IMR-90 (cell line): ENCODE measurements at regions not wholly inside any gene's neighbourhood (a gene's known extent, or its start where the extent isn't known, plus 50 kb on each side); places are given as distances from the start of the nearest gene placed in this dataset.

ENCODE experiments used
- ATAC-seq: fragments of 200-7000 bp; cut with Tn5 transposase; 2 replicates; pipeline ENCODE4 v1.9.1; 2020; ENCODE audit warnings: low read depth, mild to moderate bottlenecking, moderate library complexity
- BruUV-seq: library from RNA; stranded (reverse); fragments of 400-500 nt; replicated peaks from 2 replicates; lab custom pipeline; 2021; lab: Mats Ljungman, UMichigan
- CTCF ChIA-PET: fragments of 300-600 bp; formaldehyde crosslinking; extraction: SDS; loops from one replicate; lab custom pipeline; 2021; ENCODE audit warnings: antibody characterized with exemption; lab: Yijun Ruan, JAX
- POLR2A ChIA-PET: fragments of 300-600 bp; sonication (Branson Sonifier 250); formaldehyde crosslinking; loops from one replicate; lab custom pipeline; 2022; ENCODE audit warnings: antibody characterized with exemption; ENCODE audit not compliant: unreplicated experiment; lab: Charles Lee
- DNase-seq: peaks from one replicate; pipeline ENCODE4 v3.0.0; 2013
- H2AFZ ChIP-seq: replicated peaks from 2 replicates; pipeline ENCODE3; 2013; ENCODE audit warnings: low read length, mild to moderate bottlenecking; ENCODE audit not compliant: poor library complexity
- H2AK5ac ChIP-seq: 2 replicates; pipeline ENCODE4 v1.6.1; 2013; ENCODE audit warnings: low read depth, low read length, inconsistent platforms
- H2AK9ac ChIP-seq: replicated peaks from 2 replicates; pipeline ENCODE3; 2013; ENCODE audit warnings: mild to moderate bottlenecking, low read depth, low read length, moderate library complexity; ENCODE audit not compliant: poor library complexity
- H2BK120ac ChIP-seq: 2 replicates; pipeline ENCODE4 v1.6.1; 2013; ENCODE audit warnings: low read depth, low read length, inconsistent platforms
- H2BK15ac ChIP-seq: 3 replicates; pipeline ENCODE4 v1.6.1; 2013; ENCODE audit warnings: low read depth, low read length, inconsistent platforms
- H2BK20ac ChIP-seq: 2 replicates; pipeline ENCODE4 v1.6.1; 2013; ENCODE audit warnings: low read depth, mild to moderate bottlenecking, inconsistent platforms, low read length, moderate library complexity
- H2BK5ac ChIP-seq: 2 replicates; pipeline ENCODE4 v1.6.1; 2013; ENCODE audit warnings: mild to moderate bottlenecking, low read depth, low read length, inconsistent platforms; ENCODE audit not compliant: poor library complexity, severe bottlenecking
- H3K14ac ChIP-seq: replicated peaks from 2 replicates; pipeline ENCODE4 v1.6.1; 2013; ENCODE audit warnings: low read depth, low read length, inconsistent platforms
- H3K18ac ChIP-seq: 2 replicates; pipeline ENCODE4 v1.6.1; 2013; ENCODE audit warnings: low read depth, low read length, control low read depth
- H3K23ac ChIP-seq: 2 replicates; pipeline ENCODE4 v1.6.1; 2013; ENCODE audit warnings: low read depth, low read length, inconsistent platforms
- H3K27ac ChIP-seq: 2 replicates; pipeline ENCODE4 v1.5.1; 2013; ENCODE audit warnings: mild to moderate bottlenecking, control low read depth, low read length; ENCODE audit not compliant: insufficient read depth
- H3K27me3 ChIP-seq: 2 replicates; pipeline ENCODE4 v1.6.1; 2013; ENCODE audit warnings: low read length; ENCODE audit not compliant: control insufficient read depth, insufficient read depth
- H3K36me3 ChIP-seq: 2 replicates; pipeline ENCODE4 v1.6.1; 2013; ENCODE audit warnings: low read length, mixed read lengths; ENCODE audit not compliant: control insufficient read depth, insufficient read depth
- H3K4ac ChIP-seq: 2 replicates; pipeline ENCODE4 v1.6.1; 2013; ENCODE audit warnings: low read depth, low read length, inconsistent platforms
- H3K4me1 ChIP-seq: 2 replicates; pipeline ENCODE4 v1.6.1; 2013; ENCODE audit warnings: low read length, mixed read lengths; ENCODE audit not compliant: control insufficient read depth, insufficient read depth
- H3K4me2 ChIP-seq: 2 replicates; pipeline ENCODE4 v1.6.1; 2013; ENCODE audit warnings: low read depth, mild to moderate bottlenecking, control low read depth, low read length, moderate library complexity
- H3K4me3 ChIP-seq: 2 replicates; pipeline ENCODE4 v1.5.1; 2013; ENCODE audit warnings: low read depth, mild to moderate bottlenecking, control low read depth, low read length, moderate library complexity; ENCODE audit not compliant: insufficient read depth
- H3K56ac ChIP-seq: 2 replicates; pipeline ENCODE4 v1.6.1; 2013; ENCODE audit warnings: low read length, inconsistent platforms; ENCODE audit not compliant: insufficient read depth; ENCODE audit errors: extremely low read depth
- H3K79me1 ChIP-seq, 2 experiments: 2 replicates each; pipeline ENCODE4 v1.6.1; 2013; ENCODE audit warnings: low read length in 2 of 2, inconsistent platforms in 1 of 2, low read depth in 1 of 2
- H3K9ac ChIP-seq: 2 replicates; pipeline ENCODE4 v1.6.1; 2013; ENCODE audit warnings: low read depth, low read length, control low read depth
- H3K9me1 ChIP-seq: 2 replicates; pipeline ENCODE4 v1.6.1; 2013; ENCODE audit warnings: low read length, inconsistent platforms; ENCODE audit not compliant: insufficient read depth
- H3K9me3 ChIP-seq: 2 replicates; pipeline ENCODE4 v1.6.1; 2013; ENCODE audit warnings: low read length; ENCODE audit not compliant: control insufficient read depth, insufficient read depth
- H4K20me1 ChIP-seq: 2 replicates; pipeline ENCODE4 v1.6.1; 2013; ENCODE audit warnings: low read length, inconsistent platforms; ENCODE audit not compliant: insufficient read depth
- H4K5ac ChIP-seq: 2 replicates; pipeline ENCODE4 v1.6.1; 2013; ENCODE audit warnings: mild to moderate bottlenecking, low read depth, low read length, control low read depth
- H4K8ac ChIP-seq, 2 experiments: 2 replicates each; pipeline ENCODE4 v1.6.1; 2013; ENCODE audit warnings: low read depth in 2 of 2, low read length in 2 of 2, control low read depth in 1 of 2, inconsistent platforms in 1 of 2
- H4K91ac ChIP-seq: 2 replicates; pipeline ENCODE4 v1.6.1; 2013; ENCODE audit warnings: low read depth, low read length, inconsistent platforms; ENCODE audit not compliant: insufficient read depth
- BHLHE40 ChIP-seq: fragments of 150-350 bp; IDR thresholded peaks from 2 replicates; pipeline ENCODE4 v1.6.1; 2016; ENCODE audit warnings: mild to moderate bottlenecking, low read depth, low read length
- CEBPB ChIP-seq: IDR thresholded peaks from 2 replicates; pipeline ENCODE4 v1.6.1; 2012; ENCODE audit warnings: low read depth, low read length, improper control_type of control experiment
- CHD1 ChIP-seq: IDR thresholded peaks from 2 replicates; pipeline ENCODE4 v1.6.1; 2012; ENCODE audit warnings: low read depth, low read length, improper control_type of control experiment
- FOS ChIP-seq: fragments of 150-350 bp; IDR thresholded peaks from 2 replicates; pipeline ENCODE4 v1.6.1; 2016; ENCODE audit warnings: low read depth, low read length
- MAFK ChIP-seq: IDR thresholded peaks from 2 replicates; pipeline ENCODE4 v1.6.1; 2012; ENCODE audit warnings: low read depth, low read length, improper control_type of control experiment
- NFE2L2 ChIP-seq: fragments of 150-350 bp; IDR thresholded peaks from 2 replicates; pipeline ENCODE4 v1.6.1; 2016; ENCODE audit warnings: low read depth, mild to moderate bottlenecking, low read length
- RCOR1 ChIP-seq: IDR thresholded peaks from 2 replicates; pipeline ENCODE4 v1.6.1; 2012; ENCODE audit warnings: mild to moderate bottlenecking, low read length, improper control_type of control experiment; ENCODE audit not compliant: insufficient replicate concordance
- RFX5 ChIP-seq: IDR thresholded peaks from 2 replicates; pipeline ENCODE4 v1.8.0; 2012; ENCODE audit warnings: low read depth, mild to moderate bottlenecking, low read length, moderate library complexity
- SMC3 ChIP-seq: fragments of 150-350 bp; IDR thresholded peaks from 2 replicates; pipeline ENCODE4 v1.6.1; 2016; ENCODE audit warnings: low read depth, mild to moderate bottlenecking, antibody characterized with exemption, low read length, moderate library complexity
- WGBS, 2 experiments: methylation state at CpG; one replicate each; pipeline versions ENCODE4 v1.1.5 to v1.1.7; 2013; ENCODE audit warnings: missing lambda C conversion rate in 2 of 2; ENCODE audit not compliant: insufficient read length in 1 of 2; ENCODE audit errors: extremely low coverage in 2 of 2; 5-methylcytosine and 5-hydroxymethylcytosine counted together
- dilution Hi-C: fragments of 300-500 bp; cut with HindIII; formaldehyde crosslinking; loops from one replicate; pipeline ENCODE4 v1.14.3; 2018; ENCODE audit warnings: low sequenced_read_pairs; ENCODE audit not compliant: unreplicated experiment
- in situ Hi-C: fragments of 300-500 bp; cut with MboI; formaldehyde crosslinking; loops from 3 replicates; pipeline ENCODE4 v1.14.3; 2019; ENCODE audit warnings: low sequenced_read_pairs, inconsistent platforms, mixed read lengths
- intact Hi-C: fragments of 100-400 bp; cut with micrococcal nuclease; formaldehyde crosslinking; loops from 2 replicates; pipeline ENCODE4 v1.10.0; 2022
- TF ChIP-seq, protein P1 (sequence below): conservative IDR thresholded peaks from 2 replicates; pipeline ENCODE4 v1.5.1; 2012; ENCODE audit warnings: mild to moderate bottlenecking, low read depth, low read length, improper control_type of control experiment

DNA sequence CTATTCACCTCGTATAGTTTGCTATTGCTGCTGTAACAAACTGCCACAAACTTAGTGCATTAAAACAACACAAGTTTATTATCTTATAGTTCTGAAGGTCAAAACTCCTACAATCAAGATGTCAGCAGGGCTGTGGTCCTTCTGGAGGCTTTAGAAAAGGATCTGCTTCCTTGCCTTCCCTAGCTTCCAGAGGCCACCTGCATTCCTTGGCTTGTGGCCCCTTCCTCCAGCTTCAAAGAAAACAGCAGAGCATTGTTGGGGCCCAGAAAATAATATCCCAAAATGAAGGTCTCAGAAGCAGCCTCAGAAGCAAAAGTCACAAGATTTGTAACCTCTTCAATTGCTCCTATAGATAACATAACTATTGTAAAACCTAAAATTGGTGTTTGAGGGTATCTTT is 100.6 kb downstream of the HNRNPLL start:
- Histone ChIP-seq H2BK15ac (no peak overlapping the region), H2AK5ac (no peak overlapping the region), H3K9me3 (peaks cover 14% of the 10 kb centered on the region), H3K27ac (no peak overlapping the region), H3K9ac (no peak overlapping the region), H2BK5ac (no peak overlapping the region), H3K4me1 (0 out of 2 replicates have a peak, but pooled peaks cover 1% of the 10 kb centered on the region), H3K27me3 (peaks cover 36% of the 10 kb centered on the region), H4K8ac (no peak overlapping the region), H4K5ac (no peak overlapping the region), H3K23ac (no peak overlapping the region), H2AK9ac (no peak overlapping the region), H2BK120ac (no peak overlapping the region), H3K4me3 (no peak overlapping the region), H3K79me1 (no peaks in the 10 kb centered on the region), H4K91ac (no peak overlapping the region), H3K4me2 (no peak overlapping the region), H2BK20ac (no peak overlapping the region), H4K20me1 (no peaks in the 10 kb centered on the region), H2AFZ (no peak overlapping the region), H3K36me3 (no peaks in the 10 kb centered on the region), H3K4ac (no peak overlapping the region), H3K14ac (no peak overlapping the region), H3K9me1 (no peaks in the 10 kb centered on the region), H3K56ac (no peak overlapping the region), H3K18ac (no peak overlapping the region)
- in situ Hi-C loops (loop anchor here (25.0 kb wide), 1 partner anchor 190 kb away; no protein-coding TSS in a partner anchor), intact Hi-C loops (loop anchor here (10.0 kb wide), 1 partner anchor 517 kb away; no protein-coding TSS in a partner anchor), dilution Hi-C loops (no loop called here)
- ChIA-PET POLR2A (no interaction called here), CTCF (no interaction called here)
- DNase-seq (no peak), ATAC-seq (no peak)
- BruUV-seq: no TSS peak
- no peak for TF ChIP-seq CEBPB
- TF ChIP-seq, protein P1, sequence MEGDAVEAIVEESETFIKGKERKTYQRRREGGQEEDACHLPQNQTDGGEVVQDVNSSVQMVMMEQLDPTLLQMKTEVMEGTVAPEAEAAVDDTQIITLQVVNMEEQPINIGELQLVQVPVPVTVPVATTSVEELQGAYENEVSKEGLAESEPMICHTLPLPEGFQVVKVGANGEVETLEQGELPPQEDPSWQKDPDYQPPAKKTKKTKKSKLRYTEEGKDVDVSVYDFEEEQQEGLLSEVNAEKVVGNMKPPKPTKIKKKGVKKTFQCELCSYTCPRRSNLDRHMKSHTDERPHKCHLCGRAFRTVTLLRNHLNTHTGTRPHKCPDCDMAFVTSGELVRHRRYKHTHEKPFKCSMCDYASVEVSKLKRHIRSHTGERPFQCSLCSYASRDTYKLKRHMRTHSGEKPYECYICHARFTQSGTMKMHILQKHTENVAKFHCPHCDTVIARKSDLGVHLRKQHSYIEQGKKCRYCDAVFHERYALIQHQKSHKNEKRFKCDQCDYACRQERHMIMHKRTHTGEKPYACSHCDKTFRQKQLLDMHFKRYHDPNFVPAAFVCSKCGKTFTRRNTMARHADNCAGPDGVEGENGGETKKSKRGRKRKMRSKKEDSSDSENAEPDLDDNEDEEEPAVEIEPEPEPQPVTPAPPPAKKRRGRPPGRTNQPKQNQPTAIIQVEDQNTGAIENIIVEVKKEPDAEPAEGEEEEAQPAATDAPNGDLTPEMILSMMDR: no peak
- TF ChIP-seq RFX5: no peak
- no peak for TF ChIP-seq NFE2L2
- TF ChIP-seq MAFK: no peak
- no peak for TF ChIP-seq BHLHE40
- TF ChIP-seq RCOR1: no peak
- TF ChIP-seq CHD1: no peak
- no peak for TF ChIP-seq FOS
- TF ChIP-seq SMC3: no peak
- no CpG with 5 or more reads among the region's 1 CpG for WGBS, 2 experiments
